ENCODE measurements at regions not wholly inside any gene's neighbourhood (a gene's known extent, or its start where the extent isn't known, plus 50 kb on each side); places are given as distances from the start of the nearest gene placed in this dataset.
"Not testable (repeated sequence)": the region's sequence is repeated elsewhere in the genome, so short reads cannot be mapped to it uniquely, and the experiment has no call there.

DNA sequence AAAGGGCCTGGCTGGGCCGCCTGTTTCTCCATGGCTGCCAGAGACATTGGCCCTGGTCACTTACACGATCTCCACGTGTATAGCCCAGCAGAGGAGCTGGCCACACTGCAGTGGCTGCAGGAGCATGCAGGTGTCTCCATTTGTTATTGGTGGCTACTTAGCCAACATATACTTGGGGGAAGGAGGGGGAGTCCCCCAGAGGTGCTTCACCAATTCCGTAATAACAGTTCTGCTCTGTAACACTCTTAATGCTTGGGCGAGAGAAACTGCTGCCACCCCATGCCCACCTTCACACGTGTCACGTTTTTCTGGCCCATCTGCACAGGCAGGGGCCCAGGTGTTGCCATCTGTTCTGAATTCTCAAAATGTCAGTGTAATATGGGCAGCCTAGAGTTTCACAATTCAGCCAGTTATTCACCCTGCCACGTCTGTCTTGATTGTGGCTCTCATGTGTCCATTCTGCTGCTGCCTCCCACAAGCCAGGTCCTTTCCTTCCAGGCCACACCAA is 353.5 kb downstream of the BCL2L11 start:
- H3K27ac Mint-ChIP-seq; H3K4me1 ChIP-seq (ENCODE audit: insufficient read depth, low read length); H2BK5ac ChIP-seq (ENCODE audit: insufficient read length, low read length); H3K4ac ChIP-seq (ENCODE audit: low read depth, low read length); H4K91ac ChIP-seq (ENCODE audit: insufficient read length, low read depth, low read length); H2BK20ac ChIP-seq (ENCODE audit: low read depth, low read length, poor library complexity, severe bottlenecking); H3K79me1 ChIP-seq (ENCODE audit: insufficient read depth, low read depth, low read length, poor library complexity, severe bottlenecking); H3K4me1 Mint-ChIP-seq; H2BK120ac ChIP-seq (ENCODE audit: low read depth, low read length, poor library complexity, severe bottlenecking); H2AK5ac ChIP-seq (ENCODE audit: insufficient read length, low read length); H3K14ac ChIP-seq (ENCODE audit: insufficient read depth, low read length); H3T11ph ChIP-seq (ENCODE audit: low read length); H3K79me2 ChIP-seq (ENCODE audit: insufficient read depth, low read length); DNase-seq; H2AFZ ChIP-seq (ENCODE audit: low read length); H3K36me3 Mint-ChIP-seq (ENCODE audit: insufficient read depth in 1 of 3, low read depth in 3 of 3); H3K23ac ChIP-seq (ENCODE audit: insufficient read length, low read depth, low read length); H3K56ac ChIP-seq (ENCODE audit: insufficient read length, low read depth, low read length); H3K4me2 ChIP-seq (ENCODE audit: insufficient read depth, insufficient read length, low read length); H2BK15ac ChIP-seq (ENCODE audit: low read depth, low read length); H4K20me1 ChIP-seq (ENCODE audit: control insufficient read depth, insufficient read depth, insufficient read length); H3K9me3 Mint-ChIP-seq; H3K27me3 Mint-ChIP-seq (ENCODE audit: low read depth); H3K27ac ChIP-seq (ENCODE audit: insufficient read length, low read depth, low read length); H3K18ac ChIP-seq (ENCODE audit: insufficient read length, low read depth, low read length); H4K5ac ChIP-seq (ENCODE audit: insufficient read length, low read depth, low read length); H4K8ac ChIP-seq (replicated peaks; ENCODE audit: insufficient read length, low read depth, low read length); H3K9me3 ChIP-seq (ENCODE audit: control insufficient read depth, low read depth, low read length); H3K4me3 Mint-ChIP-seq; H2BK12ac ChIP-seq (ENCODE audit: insufficient read length, low read depth, low read length); H3K23me2 ChIP-seq (ENCODE audit: insufficient read length, low read depth, low read length, poor library complexity, severe bottlenecking); H3K9ac ChIP-seq (ENCODE audit: extremely low read depth, insufficient read length, low read length); H3K27me3 ChIP-seq (ENCODE audit: insufficient read depth, low read length): not testable (repeated sequence)
- no CpG with 5 or more reads among the region's 8 CpGs for WGBS (ENCODE audit: extremely low coverage, insufficient read length, low lambda C conversion rate)

DNA sequence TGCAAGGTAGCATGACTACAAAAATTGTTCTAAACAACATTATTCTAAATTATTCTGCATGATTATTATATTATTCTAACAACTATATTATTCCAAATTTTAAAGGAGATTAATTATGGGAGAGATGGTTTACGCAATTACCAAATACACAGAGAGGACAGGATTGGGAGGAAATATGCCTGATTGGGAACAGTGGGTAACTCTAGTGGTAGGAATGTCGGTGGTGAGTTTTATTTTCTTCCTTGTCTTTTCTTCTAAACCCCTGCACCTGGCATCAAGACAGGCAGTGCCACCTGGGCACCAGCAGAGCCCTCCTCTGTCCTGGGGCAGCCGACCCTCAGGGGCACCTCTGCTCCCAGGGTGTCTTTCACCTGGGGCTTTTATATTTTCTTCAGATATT is 357.6 kb downstream of the BCL2L11 start:
- H2BK5ac ChIP-seq (ENCODE audit: insufficient read length, low read length); H4K91ac ChIP-seq (ENCODE audit: insufficient read length, low read depth, low read length); H3K27ac ChIP-seq (ENCODE audit: insufficient read length, low read depth, low read length); H3K18ac ChIP-seq (ENCODE audit: insufficient read length, low read depth, low read length); H3T11ph ChIP-seq (ENCODE audit: low read length); H3K4ac ChIP-seq (ENCODE audit: low read depth, low read length); H3K9ac ChIP-seq (ENCODE audit: extremely low read depth, insufficient read length, low read length); H2BK12ac ChIP-seq (ENCODE audit: insufficient read length, low read depth, low read length); H3K79me1 ChIP-seq (ENCODE audit: insufficient read depth, low read depth, low read length, poor library complexity, severe bottlenecking); H3K14ac ChIP-seq (ENCODE audit: insufficient read depth, low read length); H2AK5ac ChIP-seq (ENCODE audit: insufficient read length, low read length); H3K9me3 ChIP-seq (ENCODE audit: control insufficient read depth, low read depth, low read length); H3K36me3 Mint-ChIP-seq (ENCODE audit: insufficient read depth in 1 of 3, low read depth in 3 of 3); H2AFZ ChIP-seq (ENCODE audit: low read length); H3K79me2 ChIP-seq (ENCODE audit: insufficient read depth, low read length); H3K4me3 Mint-ChIP-seq; H3K9me3 Mint-ChIP-seq; H2BK20ac ChIP-seq (ENCODE audit: low read depth, low read length, poor library complexity, severe bottlenecking); H4K5ac ChIP-seq (ENCODE audit: insufficient read length, low read depth, low read length); H3K56ac ChIP-seq (ENCODE audit: insufficient read length, low read depth, low read length); H3K27me3 ChIP-seq (ENCODE audit: insufficient read depth, low read length); H2BK15ac ChIP-seq (ENCODE audit: low read depth, low read length); H3K27me3 Mint-ChIP-seq (ENCODE audit: low read depth); H3K27ac Mint-ChIP-seq; H3K4me2 ChIP-seq (ENCODE audit: insufficient read depth, insufficient read length, low read length); H4K20me1 ChIP-seq (ENCODE audit: control insufficient read depth, insufficient read depth, insufficient read length); H3K4me1 ChIP-seq (ENCODE audit: insufficient read depth, low read length); DNase-seq; H3K23me2 ChIP-seq (ENCODE audit: insufficient read length, low read depth, low read length, poor library complexity, severe bottlenecking); H4K8ac ChIP-seq (replicated peaks; ENCODE audit: insufficient read length, low read depth, low read length); H2BK120ac ChIP-seq (ENCODE audit: low read depth, low read length, poor library complexity, severe bottlenecking); H3K23ac ChIP-seq (ENCODE audit: insufficient read length, low read depth, low read length): not testable (repeated sequence)
- H3K4me1 Mint-ChIP-seq: peaks cover 9 to 13% of the 10 kb centered on the region in 2 experiments
- no CpG with 5 or more reads among the region's 3 CpGs for WGBS (ENCODE audit: extremely low coverage, insufficient read length, low lambda C conversion rate)

All from H9 (cell line).